ENCODE measurements at regions not wholly inside any gene's neighbourhood (a gene's known extent, or its start where the extent isn't known, plus 50 kb on each side); places are given as distances from the start of the nearest gene placed in this dataset.

DNA sequence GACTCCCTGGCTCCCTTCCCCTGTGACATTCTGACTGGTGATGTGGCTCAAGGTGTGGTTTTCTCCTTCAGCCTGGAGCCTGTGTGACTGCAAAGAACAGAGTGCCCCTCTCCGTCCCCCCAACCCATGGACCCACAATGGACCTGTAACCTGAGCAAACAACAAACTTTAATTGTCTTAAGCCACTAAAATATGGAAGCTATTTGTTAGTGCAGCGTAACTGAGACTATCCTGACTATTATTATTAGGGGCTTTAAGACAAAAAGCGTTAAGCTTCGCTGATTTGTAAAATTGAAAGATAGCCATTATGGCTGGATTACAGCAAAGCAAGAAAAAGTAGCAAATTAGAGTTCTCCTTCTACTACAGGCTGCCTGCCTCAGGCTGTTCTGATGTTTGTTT lies 426.9 kb downstream of the STK39 start:
- H3K4me1 ChIP-seq: no peaks in the 10 kb centered on the region
- ATAC-seq (no peak), DNase-seq (no peak)
- H3K9me3 ChIP-seq: no peaks in the 10 kb centered on the region
- no peaks in the 10 kb centered on the region for H3K27me3 ChIP-seq
- no peaks in the 10 kb centered on the region for H3K36me3 ChIP-seq
- TF ChIP-seq, protein P1, sequence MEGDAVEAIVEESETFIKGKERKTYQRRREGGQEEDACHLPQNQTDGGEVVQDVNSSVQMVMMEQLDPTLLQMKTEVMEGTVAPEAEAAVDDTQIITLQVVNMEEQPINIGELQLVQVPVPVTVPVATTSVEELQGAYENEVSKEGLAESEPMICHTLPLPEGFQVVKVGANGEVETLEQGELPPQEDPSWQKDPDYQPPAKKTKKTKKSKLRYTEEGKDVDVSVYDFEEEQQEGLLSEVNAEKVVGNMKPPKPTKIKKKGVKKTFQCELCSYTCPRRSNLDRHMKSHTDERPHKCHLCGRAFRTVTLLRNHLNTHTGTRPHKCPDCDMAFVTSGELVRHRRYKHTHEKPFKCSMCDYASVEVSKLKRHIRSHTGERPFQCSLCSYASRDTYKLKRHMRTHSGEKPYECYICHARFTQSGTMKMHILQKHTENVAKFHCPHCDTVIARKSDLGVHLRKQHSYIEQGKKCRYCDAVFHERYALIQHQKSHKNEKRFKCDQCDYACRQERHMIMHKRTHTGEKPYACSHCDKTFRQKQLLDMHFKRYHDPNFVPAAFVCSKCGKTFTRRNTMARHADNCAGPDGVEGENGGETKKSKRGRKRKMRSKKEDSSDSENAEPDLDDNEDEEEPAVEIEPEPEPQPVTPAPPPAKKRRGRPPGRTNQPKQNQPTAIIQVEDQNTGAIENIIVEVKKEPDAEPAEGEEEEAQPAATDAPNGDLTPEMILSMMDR (IDR thresholded peaks at IDR 0.05): no peak
- no peak overlapping the region for H3K4me3 ChIP-seq
- intact Hi-C loops (cut with DNase I): no loop called here
- no peak overlapping the region for H3K27ac ChIP-seq

DNA sequence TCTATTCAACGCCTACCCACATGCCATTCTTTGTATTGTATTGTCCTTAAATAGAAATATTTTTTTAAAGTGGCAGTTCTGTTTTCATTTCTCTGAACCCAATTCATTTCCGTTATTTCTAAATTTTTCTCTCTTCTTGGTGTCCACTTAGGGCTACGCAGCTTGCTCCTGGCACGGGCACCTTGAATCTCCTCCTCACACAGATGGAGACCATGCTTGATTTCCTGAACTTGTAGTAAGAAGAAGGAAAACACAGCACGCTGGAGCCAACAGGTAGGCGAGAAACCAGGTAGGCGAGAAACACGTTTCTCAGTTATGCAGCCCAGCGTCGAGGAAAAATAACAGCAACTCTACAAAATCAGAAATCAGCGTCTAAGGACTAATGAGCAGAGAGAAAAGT lies 428.9 kb downstream of the STK39 start:
- TF ChIP-seq, protein P1 (IDR thresholded peaks at IDR 0.05): no peak
- no peaks in the 10 kb centered on the region for H3K27me3 ChIP-seq
- DNase-seq: no peak
- no peaks in the 10 kb centered on the region for H3K9me3 ChIP-seq
- no peaks in the 10 kb centered on the region for H3K4me1 ChIP-seq
- intact Hi-C loops (cut with DNase I): no loop called here
- H3K4me3 ChIP-seq: no peak overlapping the region
- ATAC-seq: no peak
- H3K27ac ChIP-seq: no peak overlapping the region
- H3K36me3 ChIP-seq: no peaks in the 10 kb centered on the region

DNA sequence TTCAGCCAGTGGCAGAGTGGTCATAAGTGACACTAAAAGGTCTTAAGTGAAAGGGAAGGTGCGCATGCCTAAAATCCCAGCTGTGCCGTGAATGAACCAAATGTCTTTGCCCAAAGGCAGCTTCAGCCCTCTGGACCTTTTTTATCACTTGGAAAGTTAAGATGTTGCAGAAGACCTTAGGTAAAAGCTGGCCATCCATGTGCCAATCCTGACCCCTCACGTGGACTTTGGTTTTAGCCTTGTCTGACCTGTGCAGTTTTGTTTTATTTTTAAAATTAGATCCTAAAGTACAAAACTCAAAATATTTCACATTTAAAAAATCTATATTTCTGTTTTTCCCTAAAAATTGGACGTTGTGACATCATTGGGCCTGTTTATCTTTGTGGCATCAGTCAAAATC lies 429.5 kb downstream of the STK39 start:
- Histone ChIP-seq H3K36me3 (no peaks in the 10 kb centered on the region), H3K9me3 (no peaks in the 10 kb centered on the region), H3K27me3 (no peaks in the 10 kb centered on the region), H3K4me1 (no peaks in the 10 kb centered on the region), H3K27ac (no peak overlapping the region), H3K4me3 (no peak overlapping the region)
- DNase-seq: no peak
- intact Hi-C loops (cut with DNase I): no loop called here
- TF ChIP-seq, protein P1 (IDR thresholded peaks at IDR 0.05): no peak
- ATAC-seq: no peak

DNA sequence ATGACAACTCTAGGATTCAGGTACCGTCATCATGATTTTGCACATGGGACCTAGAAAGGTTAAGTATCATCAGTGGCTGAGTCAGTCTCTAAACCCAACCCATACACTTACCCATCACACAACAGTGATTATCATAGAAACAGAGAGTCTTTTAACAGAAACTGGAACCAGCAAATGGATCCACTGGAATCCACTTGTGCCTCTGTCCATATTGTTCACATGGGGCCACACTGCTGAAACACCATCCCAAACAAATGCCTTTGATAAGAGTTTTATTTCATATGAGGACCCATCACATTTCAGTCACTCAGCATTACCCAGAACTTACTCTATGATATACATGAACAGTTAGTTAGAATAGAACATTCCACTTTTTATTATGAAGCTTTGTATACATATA lies 430.0 kb downstream of the STK39 start:
- H3K27me3 ChIP-seq: no peaks in the 10 kb centered on the region
- DNase-seq (no peak), ATAC-seq (no peak)
- H3K36me3 ChIP-seq: no peaks in the 10 kb centered on the region
- H3K4me3 ChIP-seq: no peak overlapping the region
- no peak overlapping the region for H3K27ac ChIP-seq
- TF ChIP-seq, protein P1 (IDR thresholded peaks at IDR 0.05): no peak
- H3K9me3 ChIP-seq: no peaks in the 10 kb centered on the region
- H3K4me1 ChIP-seq: no peaks in the 10 kb centered on the region
- intact Hi-C loops (cut with DNase I): no loop called here

DNA sequence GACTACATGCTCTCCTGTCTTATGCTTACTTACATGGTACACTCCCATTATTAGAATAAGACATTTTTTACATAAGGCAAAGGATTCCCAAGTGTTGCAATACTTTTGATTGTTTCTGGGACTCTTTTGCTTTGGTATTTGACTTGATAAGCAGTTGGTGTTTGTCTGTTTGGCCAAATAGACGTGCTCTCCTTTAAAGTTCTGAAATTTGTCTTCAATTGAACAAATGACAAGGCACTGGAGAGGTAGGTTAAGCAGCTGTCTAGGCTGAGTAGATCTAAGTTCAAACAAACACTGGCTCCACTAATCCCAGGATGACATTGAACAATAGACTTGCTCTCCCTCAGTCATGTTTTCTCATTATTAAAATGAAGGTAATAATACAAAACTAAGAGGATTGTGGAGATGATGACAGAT lies 430.5 kb downstream of the STK39 start:
- Histone ChIP-seq H3K27me3 (no peaks in the 10 kb centered on the region), H3K27ac (no peak overlapping the region), H3K4me3 (no peak overlapping the region), H3K9me3 (no peaks in the 10 kb centered on the region), H3K36me3 (no peaks in the 10 kb centered on the region), H3K4me1 (no peaks in the 10 kb centered on the region)
- ATAC-seq (no peak), DNase-seq (no peak)
- intact Hi-C loops (cut with DNase I): no loop called here
- TF ChIP-seq, protein P1 (IDR thresholded peaks at IDR 0.05): no peak
